ENCODE measurements at regions not wholly inside any gene's neighbourhood (a gene's known extent, or its start where the extent isn't known, plus 50 kb on each side); places are given as distances from the start of the nearest gene placed in this dataset.

DNA sequence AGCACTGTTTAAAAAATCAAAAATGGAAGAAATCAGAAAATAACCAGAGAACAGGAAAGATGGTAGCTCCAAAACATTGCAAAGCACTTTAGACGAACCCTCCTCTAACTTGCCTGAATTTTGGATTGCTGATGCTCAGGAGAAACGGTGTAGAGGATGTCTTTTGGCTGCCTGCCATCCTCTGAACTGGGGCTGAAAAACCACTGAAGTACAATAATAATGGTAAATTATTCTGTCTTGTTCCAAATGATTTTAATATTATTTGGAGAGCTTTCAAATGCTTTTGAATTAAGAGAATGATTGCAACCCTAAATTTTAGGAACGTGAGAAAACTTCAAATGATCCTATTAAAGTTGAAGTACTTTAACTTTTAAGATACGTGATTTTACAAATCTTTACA, 167.3 kb upstream of the SLC13A1 start:
- TF ChIP-seq, protein P1, sequence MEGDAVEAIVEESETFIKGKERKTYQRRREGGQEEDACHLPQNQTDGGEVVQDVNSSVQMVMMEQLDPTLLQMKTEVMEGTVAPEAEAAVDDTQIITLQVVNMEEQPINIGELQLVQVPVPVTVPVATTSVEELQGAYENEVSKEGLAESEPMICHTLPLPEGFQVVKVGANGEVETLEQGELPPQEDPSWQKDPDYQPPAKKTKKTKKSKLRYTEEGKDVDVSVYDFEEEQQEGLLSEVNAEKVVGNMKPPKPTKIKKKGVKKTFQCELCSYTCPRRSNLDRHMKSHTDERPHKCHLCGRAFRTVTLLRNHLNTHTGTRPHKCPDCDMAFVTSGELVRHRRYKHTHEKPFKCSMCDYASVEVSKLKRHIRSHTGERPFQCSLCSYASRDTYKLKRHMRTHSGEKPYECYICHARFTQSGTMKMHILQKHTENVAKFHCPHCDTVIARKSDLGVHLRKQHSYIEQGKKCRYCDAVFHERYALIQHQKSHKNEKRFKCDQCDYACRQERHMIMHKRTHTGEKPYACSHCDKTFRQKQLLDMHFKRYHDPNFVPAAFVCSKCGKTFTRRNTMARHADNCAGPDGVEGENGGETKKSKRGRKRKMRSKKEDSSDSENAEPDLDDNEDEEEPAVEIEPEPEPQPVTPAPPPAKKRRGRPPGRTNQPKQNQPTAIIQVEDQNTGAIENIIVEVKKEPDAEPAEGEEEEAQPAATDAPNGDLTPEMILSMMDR (IDR thresholded peaks at IDR 0.05; ENCODE audit: low read depth, low read length, poor library complexity, severe bottlenecking), result no peak
- TF ChIP-seq EZH2phosphoT487 (IDR thresholded peaks at IDR 0.05; ENCODE audit: borderline replicate concordance, low read length), result no peak

Data from DOHH2 (cell line).